GM21825 (cell line): ENCODE measurements at regions not wholly inside any gene's neighbourhood (a gene's known extent, or its start where the extent isn't known, plus 50 kb on each side); places are given as distances from the start of the nearest gene placed in this dataset.
A peak's percentile ranks its signal among the peaks of the same experiment; 100 is the strongest.
"Not testable (repeated sequence)": the region's sequence is repeated elsewhere in the genome, so short reads cannot be mapped to it uniquely, and the experiment has no call there.

Experiments used
- ATAC-seq: cut with Tn5 transposase; IDR thresholded peaks from one replicate; pipeline ENCODE4 v1.9.1; 2021; ENCODE audit warnings: mild to moderate bottlenecking, moderate library complexity; ENCODE audit not compliant: unreplicated experiment

DNA sequence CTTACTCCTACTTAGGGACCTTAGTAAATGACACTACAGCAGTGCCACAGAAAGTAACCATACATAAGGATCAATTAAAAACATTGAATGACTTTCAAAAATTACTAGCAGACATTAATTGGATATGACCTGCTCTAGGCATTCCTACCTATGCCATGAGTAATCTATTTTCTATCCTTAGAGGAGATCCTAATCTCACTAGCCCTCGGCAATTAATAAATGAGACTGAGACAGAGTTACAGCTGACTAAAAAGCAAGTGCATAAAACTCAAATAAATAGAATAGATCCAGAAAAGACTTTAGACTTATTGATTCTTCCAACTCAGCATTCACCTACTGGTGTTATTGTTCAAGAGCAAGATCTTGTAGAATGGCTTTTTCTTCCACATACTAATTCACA is 141.1 kb upstream of the ZNF91 start:
- not testable (repeated sequence) for ATAC-seq

GRCh38 chr19:23535901-23536300 is 140.6 kb upstream of the ZNF91 start:
- ATAC-seq: not testable (repeated sequence)

GRCh38 chr19:23533441-23533840 is 138.2 kb upstream of the ZNF91 start:
- not testable (repeated sequence) for ATAC-seq

DNA sequence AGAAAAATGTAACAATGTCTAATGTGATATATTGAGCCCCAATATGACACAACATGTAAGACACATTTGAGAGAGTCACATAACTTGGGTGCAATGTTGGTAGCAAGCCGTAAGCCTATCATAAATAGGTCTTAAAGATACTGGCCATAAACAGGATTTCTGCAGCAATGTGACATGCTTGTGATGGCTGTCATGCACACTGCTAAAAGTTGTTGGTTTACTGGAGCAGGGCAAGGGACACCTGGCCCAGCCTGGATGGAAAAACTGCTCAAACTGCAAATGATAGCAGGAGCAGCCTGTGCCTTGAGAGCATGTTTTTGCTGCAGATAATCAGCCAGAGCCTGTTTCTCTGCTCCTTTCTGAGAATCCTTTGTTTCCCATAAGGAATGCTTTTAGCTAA is 136.7 kb upstream of the ZNF91 start:
- ATAC-seq: no peak

DNA sequence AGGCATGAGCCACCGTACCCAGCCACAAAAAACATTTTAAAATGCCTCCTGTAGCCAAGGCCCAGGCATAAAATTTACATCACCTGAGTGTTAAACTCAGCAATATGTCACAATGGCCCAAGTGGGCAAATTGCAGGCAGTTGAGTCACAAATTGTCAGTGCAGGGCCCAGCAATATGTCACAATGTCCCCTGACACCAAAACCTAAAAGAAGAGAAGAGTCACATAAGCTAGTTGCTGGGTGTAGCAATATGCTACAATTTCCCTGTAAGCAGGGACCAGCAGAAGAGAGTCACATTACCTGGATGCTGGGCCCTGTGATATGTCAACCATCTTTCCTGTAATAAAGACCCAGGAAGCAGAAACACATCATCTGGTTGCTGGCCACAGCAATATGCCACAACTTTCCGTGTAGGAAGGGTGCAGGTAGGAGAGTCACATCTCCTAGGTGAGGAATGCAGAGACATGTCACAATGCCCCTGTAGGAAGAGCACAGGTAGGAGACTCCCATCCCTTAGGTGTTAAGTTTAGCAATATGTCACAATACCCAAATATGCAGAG is 136.0 kb upstream of the ZNF91 start:
- ATAC-seq: no peak

GRCh38 chr19:23528376-23528775 is 133.1 kb upstream of the ZNF91 start:
- no peak for ATAC-seq

DNA sequence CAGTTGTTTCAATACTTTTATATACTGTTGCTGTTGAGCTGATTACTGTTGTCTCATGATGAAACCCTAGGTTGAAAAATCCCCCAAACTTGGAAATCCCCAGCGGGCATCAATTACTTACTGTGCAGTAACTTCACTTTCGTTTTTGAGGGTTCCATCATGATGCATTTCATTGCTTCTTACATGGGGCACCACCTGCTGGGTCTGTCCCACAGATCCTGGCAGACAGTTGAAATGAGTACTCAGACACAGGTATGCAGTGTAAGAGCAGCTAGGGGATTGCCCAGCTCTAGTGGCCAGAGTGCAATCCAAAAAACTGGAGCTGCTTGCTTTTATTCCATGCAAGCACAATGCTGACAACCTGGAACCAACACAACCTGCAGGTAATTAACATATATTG is 132.5 kb upstream of the ZNF91 start:
- peak; percentile 57 for ATAC-seq

DNA sequence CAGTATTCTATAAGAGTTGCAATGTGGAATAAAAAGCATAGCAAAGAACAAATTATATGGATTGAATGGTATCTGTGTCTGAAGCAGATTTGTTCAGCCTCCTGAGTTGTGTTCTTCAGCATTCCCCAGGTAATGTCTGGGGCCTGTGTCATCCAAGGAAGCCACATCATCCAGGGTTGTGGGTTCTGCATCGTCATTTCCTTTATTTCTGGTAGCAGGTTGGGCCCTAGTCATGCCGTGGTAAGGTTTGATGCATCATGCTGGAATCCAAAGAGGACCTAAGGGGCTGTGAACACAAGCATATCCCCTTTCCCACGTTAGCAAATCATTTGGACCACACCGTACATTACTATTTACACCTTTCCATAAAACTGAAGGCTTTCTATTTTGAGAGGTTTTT is 131.0 kb upstream of the ZNF91 start:
- no peak for ATAC-seq

DNA sequence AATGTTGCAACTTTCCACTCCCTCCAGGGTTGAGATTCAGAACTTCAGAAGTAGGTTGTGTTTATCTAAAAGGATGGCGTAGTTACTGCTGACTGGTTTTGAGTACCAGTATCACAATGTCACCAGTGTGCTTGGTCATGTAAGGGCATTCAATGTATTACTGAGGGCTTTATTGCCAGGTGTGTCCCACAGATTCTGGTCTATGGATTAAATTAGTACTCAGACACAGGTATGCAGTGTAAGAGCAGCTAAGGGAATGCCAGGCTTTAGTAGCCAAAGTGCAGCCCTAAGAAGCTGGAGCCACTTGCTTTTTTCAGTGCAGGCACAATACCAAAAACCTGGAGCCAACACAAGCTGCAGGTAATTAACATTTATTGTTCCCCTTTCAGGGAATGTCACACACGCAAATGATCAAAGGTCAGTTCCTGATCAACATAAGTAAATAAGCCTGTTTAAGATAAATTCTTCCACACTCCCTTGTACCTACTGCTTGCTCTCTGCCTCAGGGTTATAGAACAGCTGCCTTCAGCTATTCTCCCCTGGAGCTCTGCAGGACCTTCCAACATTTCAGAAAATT is 130.1 kb upstream of the ZNF91 start:
- ATAC-seq: no peak

- ATAC-seq: no peak
Measured at GRCh38 chr19:23523863-23524262, 128.6 kb upstream of the ZNF91 start.

GRCh38 chr19:23522431-23522830 is 127.2 kb upstream of the ZNF91 start:
- ATAC-seq: no peak

GRCh38 chr19:23521471-23521870 is 126.2 kb upstream of the ZNF91 start:
- no peak for ATAC-seq

- ATAC-seq: no peak
Measured at GRCh38 chr19:23520441-23520840, 125.2 kb upstream of the ZNF91 start.

- no peak for ATAC-seq
Measured at GRCh38 chr19:23519031-23519430, 123.8 kb upstream of the ZNF91 start.

DNA sequence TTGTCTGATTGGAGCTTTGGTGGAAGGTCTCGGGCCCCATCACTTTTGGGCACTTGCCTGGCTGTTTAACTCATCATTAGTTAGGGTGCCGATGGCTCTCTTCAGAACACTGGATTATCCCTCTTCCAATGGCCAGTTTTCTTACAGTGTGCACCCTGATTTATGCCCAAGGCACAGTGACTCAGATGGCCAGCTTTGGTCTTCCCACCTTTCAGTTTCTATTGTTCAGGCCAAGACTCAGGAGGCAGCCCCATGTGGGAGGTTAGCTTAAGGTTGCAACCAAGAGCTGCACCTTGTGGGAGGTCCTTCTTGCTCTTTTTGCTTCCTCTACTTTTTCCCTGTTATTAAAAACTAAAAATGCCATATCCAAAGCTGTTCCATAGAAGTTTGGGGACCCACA is 121.0 kb upstream of the ZNF91 start:
- no peak for ATAC-seq

GRCh38 chr19:23515551-23515950 is 120.3 kb upstream of the ZNF91 start:
- ATAC-seq: no peak

DNA sequence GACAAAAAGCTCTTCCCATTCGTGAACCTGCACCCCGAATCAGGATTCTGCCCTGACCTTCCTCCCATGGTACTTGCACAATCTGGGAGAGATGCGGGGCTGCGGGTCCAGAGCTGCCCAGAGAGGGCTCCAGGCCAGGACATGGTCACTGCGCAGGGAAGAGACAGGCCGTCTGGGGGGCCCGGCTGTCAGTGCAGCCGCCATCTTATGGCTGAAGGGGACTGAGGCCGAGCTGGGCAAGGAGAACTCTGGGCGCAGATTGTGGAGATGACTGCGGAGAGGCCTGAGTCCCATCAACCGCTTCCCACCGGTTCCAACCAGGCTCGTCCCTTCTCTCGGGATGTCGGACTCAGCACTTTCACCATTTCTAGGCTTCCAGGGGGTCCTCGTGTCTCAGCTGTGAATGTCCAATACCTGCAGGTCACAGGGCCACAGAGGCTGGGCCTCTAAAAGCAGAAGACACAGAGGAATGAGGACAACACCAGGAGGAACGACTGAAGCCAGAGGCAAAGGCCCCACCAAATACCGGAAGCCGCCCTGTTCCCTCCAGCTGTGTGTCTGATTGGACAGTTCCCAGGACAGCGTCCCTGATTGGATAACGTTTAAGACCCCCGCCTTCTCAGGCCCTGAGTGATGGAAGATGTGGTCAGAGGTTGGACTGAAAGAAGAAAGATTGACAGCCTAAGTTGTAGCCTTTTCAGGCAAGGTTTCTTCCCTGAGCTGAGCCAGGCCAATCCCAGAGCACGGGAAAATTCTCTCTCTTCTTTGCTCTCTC is 117.1 kb upstream of the ZNF91 start:
- ATAC-seq: no peak

GRCh38 chr19:23509686-23510450 is 114.6 kb upstream of the ZNF91 start:
- no peak for ATAC-seq

- ATAC-seq: no peak
Measured at GRCh38 chr19:23507446-23507845, 112.2 kb upstream of the ZNF91 start.

- ATAC-seq: no peak
Measured at GRCh38 chr19:23505738-23506137, 110.5 kb upstream of the ZNF91 start.

GRCh38 chr19:23482829-23483228 is 87.6 kb upstream of the ZNF91 start:
- ATAC-seq: no peak

- no peak for ATAC-seq
Measured at GRCh38 chr19:23481043-23481442, 85.8 kb upstream of the ZNF91 start.
